GM18508 (cell line): ENCODE measurements at regions not wholly inside any gene's neighbourhood (a gene's known extent, or its start where the extent isn't known, plus 50 kb on each side); places are given as distances from the start of the nearest gene placed in this dataset.

Experiments used
- ATAC-seq: cut with Tn5 transposase; IDR thresholded peaks from one replicate; pipeline ENCODE4 v1.9.1; 2021; ENCODE audit warnings: moderate number of reproducible peaks; ENCODE audit not compliant: insufficient read depth, unreplicated experiment

DNA sequence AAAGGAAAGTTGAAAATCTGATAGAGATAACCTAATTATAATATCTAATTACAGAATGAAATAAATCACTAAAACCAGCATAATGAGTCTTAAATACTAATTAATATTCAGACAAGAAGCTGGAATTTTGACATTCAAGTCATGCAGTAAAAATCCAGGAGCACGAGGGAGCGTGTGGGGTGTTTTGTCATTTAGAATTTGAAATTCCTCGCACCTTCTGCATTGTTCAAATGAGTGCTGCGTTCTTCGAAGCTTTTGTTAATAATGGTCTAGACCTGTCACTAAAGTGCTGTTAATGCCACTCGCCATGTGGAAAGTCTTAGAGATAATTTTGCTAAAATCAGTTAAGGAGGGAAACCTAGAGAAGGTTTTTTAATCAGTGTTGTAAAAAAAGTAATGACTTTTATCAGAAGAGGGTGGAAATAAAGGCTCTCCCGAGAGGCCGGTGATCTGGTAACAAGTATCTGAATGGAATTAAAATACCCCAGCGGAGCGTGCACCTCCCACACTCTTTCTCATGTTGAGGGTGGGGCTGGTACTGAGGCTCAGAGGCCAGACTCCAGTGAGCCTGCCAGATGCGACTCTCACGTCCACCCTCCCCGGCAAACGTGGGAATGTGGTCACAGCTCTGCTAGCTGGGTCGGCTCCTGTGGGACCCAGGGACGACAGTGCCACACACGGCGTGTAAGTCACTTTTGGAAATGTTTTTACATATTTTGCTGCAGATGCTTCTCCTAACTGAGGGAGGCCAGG, 69.4 kb upstream of the MYT1L start:
- no peak for ATAC-seq

DNA sequence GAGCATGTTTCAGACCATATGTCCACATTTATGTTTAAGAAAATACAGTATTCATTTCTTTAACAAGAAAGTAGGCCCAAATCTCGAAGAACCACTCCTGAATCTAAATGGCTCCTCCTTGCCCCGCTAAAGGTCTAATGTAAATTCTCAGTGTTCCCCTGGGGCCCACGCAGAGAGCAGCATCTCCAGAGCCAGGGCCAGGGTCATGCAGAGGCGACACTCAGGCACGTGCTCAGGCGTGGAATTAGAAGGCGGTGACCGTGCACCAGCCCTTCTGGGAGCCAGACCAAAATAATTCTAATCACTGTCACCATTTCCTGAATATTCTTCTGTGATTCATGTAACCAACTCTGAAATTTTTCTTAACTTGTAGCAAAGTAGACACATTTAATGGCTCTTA, 68.3 kb upstream of the MYT1L start:
- no peak for ATAC-seq

DNA sequence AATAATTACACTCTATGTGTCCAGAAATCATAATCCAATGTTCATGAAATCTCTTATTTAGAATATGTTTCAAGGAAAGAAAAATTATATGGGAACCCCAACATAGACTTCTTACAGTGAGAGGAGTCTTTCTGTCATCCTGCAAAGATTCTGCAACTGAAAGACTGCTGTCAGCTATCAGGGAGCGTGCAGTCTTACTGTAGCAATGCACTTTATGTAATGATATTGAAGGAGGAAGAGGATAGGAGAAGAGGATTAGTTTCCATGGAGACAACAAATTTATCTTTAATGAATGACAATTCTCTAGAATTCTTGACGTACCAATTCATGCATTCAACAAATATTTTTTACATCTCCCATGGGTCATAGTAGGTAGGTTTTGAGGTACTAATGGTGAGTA, 61.3 kb upstream of the MYT1L start:
- ATAC-seq: no peak

DNA sequence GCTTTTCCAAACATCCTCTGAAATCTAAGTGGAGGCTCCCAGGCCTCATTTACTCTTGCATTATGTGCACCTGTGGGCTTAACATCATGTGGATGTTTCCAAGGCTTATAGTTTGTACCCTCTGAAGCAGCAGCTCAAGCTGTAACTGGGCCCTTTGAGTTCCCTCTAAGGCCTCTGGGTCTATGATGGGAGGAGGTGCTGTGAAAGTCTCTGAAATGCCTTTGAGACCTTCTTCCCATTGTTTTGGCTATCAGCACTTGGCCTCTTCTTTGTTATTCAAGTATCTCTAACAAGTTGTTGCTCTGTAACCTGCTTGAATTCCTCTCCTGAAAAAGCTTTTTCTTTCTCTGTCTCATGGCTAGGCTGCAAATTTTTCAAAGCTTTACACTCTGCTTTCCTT, 58.1 kb upstream of the MYT1L start:
- no peak for ATAC-seq
